Activated B cell treated with CpG ODN at 0.5 μM for 24 hours (primary cell): ENCODE measurements at regions not wholly inside any gene's neighbourhood (a gene's known extent, or its start where the extent isn't known, plus 50 kb on each side); places are given as distances from the start of the nearest gene placed in this dataset.
"Not testable (repeated sequence)": the region's sequence is repeated elsewhere in the genome, so short reads cannot be mapped to it uniquely, and the experiment has no call there.

ENCODE experiments used
- ATAC-seq: fragments of 200-7000 bp; cut with Tn5 transposase; one replicate; pipeline ENCODE4 v1.10.0; 2021; ENCODE audit warnings: low read depth, mild to moderate bottlenecking, moderate library complexity
- CTCF ChIA-PET: fragments of 350-600 bp; sonication (Branson Sonifier 250); formaldehyde crosslinking; loops from one replicate; lab custom pipeline; 2021; ENCODE audit warnings: antibody characterized with exemption; lab: Charles Lee
- POLR2A ChIA-PET: fragments of 350-600 bp; sonication (Branson Sonifier 250); formaldehyde crosslinking; loops from one replicate; lab custom pipeline; 2021; ENCODE audit warnings: antibody characterized with exemption; lab: Charles Lee
- DNase-seq: peaks from one replicate; pipeline ENCODE4 v3.0.0; 2022
- H3K27ac Mint-ChIP-seq: one replicate; pipeline ENCODE4 v1.8.0; 2020; ENCODE audit warnings: mixed read lengths
- H3K27me3 Mint-ChIP-seq: one replicate; pipeline ENCODE4 v1.8.0; 2021; ENCODE audit warnings: mixed read lengths
- H3K36me3 Mint-ChIP-seq: one replicate; pipeline ENCODE4 v1.8.0; 2021; ENCODE audit warnings: low read depth, mixed read lengths
- H3K4me1 Mint-ChIP-seq: one replicate; pipeline ENCODE4 v1.8.0; 2021; ENCODE audit warnings: mixed read lengths
- H3K4me3 Mint-ChIP-seq: one replicate; pipeline ENCODE4 v1.8.0; 2020; ENCODE audit warnings: mild to moderate bottlenecking, mixed read lengths
- H3K9me3 Mint-ChIP-seq: one replicate; pipeline ENCODE4 v1.8.0; 2020; ENCODE audit warnings: mixed read lengths
- CTCF ChIP-seq: fragments of 200-600 bp; IDR thresholded peaks from one replicate; pipeline ENCODE4 v1.8.0; 2022; ENCODE audit warnings: antibody characterized with exemption, mild to moderate bottlenecking
- intact Hi-C: fragments of 100-400 bp; cut with micrococcal nuclease; formaldehyde crosslinking; loops from one replicate; pipeline ENCODE4 v1.15.1; 2024

GRCh38 chr11:115611343-115611742 is 107.1 kb upstream of the CADM1 start:
- ChIA-PET POLR2A (no interaction called here), CTCF (no interaction called here)
- intact Hi-C loops: no loop called here
- Mint-ChIP-seq H3K4me1 (no peaks in the 10 kb centered on the region), H3K4me3 (no peak overlapping the region), H3K27ac (no peak overlapping the region), H3K27me3 (no peaks in the 10 kb centered on the region), H3K36me3 (no peaks in the 10 kb centered on the region), H3K9me3 (peaks cover 3% of the 10 kb centered on the region)
- TF ChIP-seq CTCF: no peak
- no peak for ATAC-seq
- no peak for DNase-seq

DNA sequence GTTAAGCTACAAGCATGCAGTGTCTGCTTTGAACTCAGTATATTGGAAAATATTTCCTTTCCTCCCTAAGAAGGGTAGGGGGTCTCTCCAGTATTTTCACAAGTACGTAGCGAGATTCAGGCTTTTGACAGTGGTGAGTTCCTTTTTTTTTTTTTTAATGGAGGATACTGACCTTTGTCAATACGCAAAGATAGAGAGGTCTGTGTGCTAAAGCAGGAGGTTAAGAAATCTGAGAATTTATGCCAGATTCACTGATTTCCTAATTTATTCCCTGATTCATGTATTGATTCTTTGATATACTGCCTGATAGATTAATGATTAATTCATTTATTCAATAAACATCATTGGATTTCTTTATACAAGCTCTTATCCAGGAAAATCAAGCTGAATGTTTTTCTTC is 106.7 kb upstream of the CADM1 start:
- Mint-ChIP-seq H3K27me3 (no peaks in the 10 kb centered on the region), H3K36me3 (no peaks in the 10 kb centered on the region), H3K4me1 (no peaks in the 10 kb centered on the region), H3K4me3 (no peak overlapping the region), H3K9me3 (peaks cover 3% of the 10 kb centered on the region), H3K27ac (no peak overlapping the region)
- ATAC-seq (no peak), DNase-seq (no peak)
- intact Hi-C loops: no loop called here
- no peak for TF ChIP-seq CTCF
- CTCF ChIA-PET: no interaction called here
- POLR2A ChIA-PET: no interaction called here

- DNase-seq, H3K36me3 Mint-ChIP-seq, H3K27ac Mint-ChIP-seq, intact Hi-C loops, ATAC-seq, H3K4me1 Mint-ChIP-seq, H3K9me3 Mint-ChIP-seq, POLR2A ChIA-PET, H3K27me3 Mint-ChIP-seq, CTCF ChIA-PET, H3K4me3 Mint-ChIP-seq: not testable (repeated sequence)
Observed at GRCh38 chr11:115610234-115610633, 106.0 kb upstream of the CADM1 start.

DNA sequence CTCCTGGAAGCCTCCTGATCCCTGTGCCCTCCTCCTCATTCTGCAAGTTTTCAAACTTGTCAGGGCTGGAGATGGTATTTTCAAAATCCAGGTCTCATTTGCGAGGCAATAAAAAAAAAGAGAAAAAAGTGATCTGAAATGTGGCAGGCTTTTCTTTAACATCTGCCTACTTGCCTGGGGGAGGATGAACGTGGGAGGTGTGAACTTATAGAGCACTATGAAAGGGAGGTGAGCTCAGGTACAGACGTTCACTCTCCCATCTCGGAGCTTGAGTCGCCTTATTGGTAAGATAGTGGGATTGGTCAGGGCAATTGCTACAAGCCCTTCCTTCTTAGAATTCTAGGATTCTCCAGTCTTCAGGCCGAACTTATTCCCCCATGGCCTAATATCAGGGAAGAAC is 104.8 kb upstream of the CADM1 start:
- ChIA-PET CTCF (no interaction called here), POLR2A (no interaction called here)
- TF ChIP-seq CTCF: no peak
- Mint-ChIP-seq H3K9me3 (peaks cover 3% of the 10 kb centered on the region), H3K4me1 (no peaks in the 10 kb centered on the region), H3K4me3 (no peak overlapping the region), H3K27me3 (no peaks in the 10 kb centered on the region), H3K27ac (no peak overlapping the region), H3K36me3 (no peaks in the 10 kb centered on the region)
- ATAC-seq: no peak
- DNase-seq: no peak
- intact Hi-C loops: no loop called here

DNA sequence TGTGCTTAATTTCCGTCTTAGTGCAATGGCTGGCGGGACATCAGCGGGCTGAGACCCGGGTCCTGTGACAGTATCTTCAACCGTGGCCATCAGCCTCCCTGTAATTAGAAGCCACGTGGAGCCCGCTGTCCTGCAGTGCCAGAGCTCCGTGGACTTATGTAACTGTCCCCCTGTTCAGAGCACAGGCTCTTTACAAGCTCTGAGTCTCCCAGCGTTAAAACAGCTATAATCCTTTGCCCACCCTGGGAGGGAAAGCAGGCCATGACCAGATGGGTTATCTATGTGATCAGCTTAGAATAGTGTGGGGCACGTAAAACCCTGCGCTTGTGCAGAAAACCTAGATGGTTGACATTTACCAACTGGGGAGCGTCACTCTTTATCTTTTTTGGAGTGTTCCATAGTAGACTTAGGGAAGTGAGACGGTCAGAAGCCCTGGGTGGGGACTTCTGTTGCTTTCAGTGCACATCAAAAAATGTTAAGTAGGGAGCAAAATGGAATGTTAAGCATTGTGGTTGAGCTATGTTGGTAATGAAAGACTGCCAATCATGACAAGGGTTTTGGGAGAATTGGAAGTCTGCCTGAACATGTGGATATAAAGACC is 103.5 kb upstream of the CADM1 start:
- no peak overlapping the region for H3K4me3 Mint-ChIP-seq
- no peak for TF ChIP-seq CTCF
- ChIA-PET CTCF (no interaction called here), POLR2A (no interaction called here)
- H3K36me3 Mint-ChIP-seq: no peaks in the 10 kb centered on the region
- no peak overlapping the region for H3K27ac Mint-ChIP-seq
- no peaks in the 10 kb centered on the region for H3K4me1 Mint-ChIP-seq
- no peak for DNase-seq
- no peaks in the 10 kb centered on the region for H3K27me3 Mint-ChIP-seq
- H3K9me3 Mint-ChIP-seq: peaks cover 5% of the 10 kb centered on the region
- intact Hi-C loops: no loop called here
- no peak for ATAC-seq
